ENCODE measurements at regions not wholly inside any gene's neighbourhood (a gene's known extent, or its start where the extent isn't known, plus 50 kb on each side); places are given as distances from the start of the nearest gene placed in this dataset.

GRCh38 chr4:10347815-10348214 lies 109.4 kb downstream of the ZNF518B start:
- TF ChIP-seq POLR2AphosphoS5 (IDR thresholded peaks at IDR 0.05; ENCODE audit: low read depth) (no peak), CTCF (conservative IDR thresholded peaks at IDR 0.05; ENCODE audit: low read depth in 2 of 2) (no peak), EZH2 (IDR thresholded peaks at IDR 0.05; ENCODE audit: low read depth, unreplicated experiment) (no peak), REST (IDR thresholded peaks at IDR 0.05; ENCODE audit: unreplicated experiment) (no peak), EZH2phosphoT487 (IDR thresholded peaks at IDR 0.05; ENCODE audit: unreplicated experiment) (no peak)

Data from GM23338 (cell line).